GM19438 (cell line): ENCODE measurements at regions not wholly inside any gene's neighbourhood (a gene's known extent, or its start where the extent isn't known, plus 50 kb on each side); places are given as distances from the start of the nearest gene placed in this dataset.
A peak's percentile ranks its signal among the peaks of the same experiment; 100 is the strongest.
"Not testable (repeated sequence)": the region's sequence is repeated elsewhere in the genome, so short reads cannot be mapped to it uniquely, and the experiment has no call there.

ENCODE experiments used
- ATAC-seq: cut with Tn5 transposase; IDR thresholded peaks from one replicate; pipeline ENCODE4 v1.9.1; 2021; ENCODE audit warnings: low read depth; ENCODE audit not compliant: unreplicated experiment

DNA sequence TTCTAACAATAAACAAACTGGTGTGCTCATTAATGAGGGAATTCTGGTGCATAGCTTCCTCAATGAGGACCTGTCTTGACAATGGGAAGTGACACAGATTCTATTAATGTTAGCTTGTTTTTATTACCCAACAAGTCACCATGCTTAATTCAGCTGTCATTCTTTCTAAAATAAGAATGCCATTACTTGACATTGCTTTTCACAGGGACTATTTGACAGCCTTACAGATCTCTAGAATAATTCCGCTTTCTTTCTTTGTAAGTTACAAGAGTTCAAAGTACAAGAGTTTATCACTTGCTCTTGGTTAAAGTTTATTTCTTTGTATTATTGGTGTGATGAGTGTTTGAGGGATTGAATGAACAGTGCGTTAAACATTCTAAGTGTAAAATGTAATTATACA lies 127.0 kb upstream of the COL5A2 start:
- no peak for ATAC-seq

- ATAC-seq = no peak
Observed at GRCh38 chr2:189308056-189308790, 128.7 kb upstream of the COL5A2 start.

GRCh38 chr2:189309331-189309730 lies 129.8 kb upstream of the COL5A2 start:
- ATAC-seq = no peak

DNA sequence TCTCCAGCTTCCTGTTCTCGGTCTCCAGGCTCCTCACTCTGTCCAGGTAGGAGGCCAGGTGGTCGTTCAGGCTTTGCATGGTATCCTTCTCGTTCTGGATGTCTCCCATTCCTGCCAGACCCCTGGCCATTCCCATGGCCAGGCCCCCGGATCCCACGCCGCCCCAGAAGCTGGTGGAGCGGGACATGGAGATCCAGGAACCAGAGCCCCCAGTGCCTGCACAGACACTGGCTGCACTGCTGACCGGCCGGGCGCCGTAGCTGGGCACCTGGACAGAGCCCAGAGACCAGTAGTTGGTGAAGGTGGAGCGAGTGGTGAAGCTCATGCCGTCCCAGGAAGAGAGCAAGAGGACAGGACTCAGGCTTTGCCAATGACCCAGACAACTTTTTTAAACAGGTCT lies 129.1 kb upstream of the WDR75 start:
- ATAC-seq = no peak

- no peak for ATAC-seq
Observed at GRCh38 chr2:189312643-189313042, 128.6 kb upstream of the WDR75 start.

- ATAC-seq = no peak
Observed at GRCh38 chr2:189318761-189319160, 122.5 kb upstream of the WDR75 start.

GRCh38 chr2:189319424-189319823 lies 121.8 kb upstream of the WDR75 start:
- ATAC-seq = not testable (repeated sequence)

DNA sequence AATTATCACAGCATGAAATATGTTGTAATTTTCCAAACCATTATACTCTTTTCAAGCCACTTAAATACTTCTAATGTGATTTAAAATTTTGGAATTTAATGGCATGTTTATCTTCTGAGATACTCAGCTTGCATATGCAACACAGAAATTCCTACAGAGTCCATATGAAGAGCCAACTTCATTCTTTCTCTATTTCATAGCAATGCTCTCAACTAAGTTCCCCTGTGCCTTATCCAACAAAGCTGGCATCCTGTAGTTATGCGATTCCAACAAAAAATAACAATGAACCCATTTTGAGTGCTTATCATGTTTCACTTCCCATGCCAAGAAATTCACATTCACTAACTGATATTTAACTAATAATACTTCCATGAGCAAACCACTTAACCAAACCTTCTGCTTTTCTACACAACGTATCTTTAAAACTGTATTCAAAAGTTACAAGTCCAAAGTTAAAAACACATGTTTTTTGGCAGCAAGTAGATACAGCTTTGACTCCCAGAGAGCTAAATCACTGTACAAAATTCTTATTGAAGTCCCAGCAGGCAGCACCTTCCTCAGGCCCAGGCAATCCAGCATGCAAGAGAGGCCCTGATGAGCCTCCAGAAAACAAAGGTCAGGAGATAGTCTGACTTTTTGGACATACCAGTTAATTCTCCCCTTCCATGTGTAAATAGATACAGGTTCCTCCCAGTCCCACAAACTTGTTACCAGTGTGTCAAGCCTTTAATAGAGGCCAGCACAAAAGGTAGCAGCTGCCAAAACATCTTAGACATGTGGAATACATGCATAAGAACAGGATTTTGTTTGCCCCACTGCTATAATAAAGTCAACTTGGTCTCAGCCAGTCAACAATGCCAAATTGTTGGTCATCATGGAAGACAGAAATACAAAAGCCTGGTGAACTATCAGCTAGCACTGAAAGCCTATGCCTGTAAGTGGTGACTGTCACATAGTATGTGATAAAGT lies 113.1 kb upstream of the WDR75 start:
- no peak for ATAC-seq

DNA sequence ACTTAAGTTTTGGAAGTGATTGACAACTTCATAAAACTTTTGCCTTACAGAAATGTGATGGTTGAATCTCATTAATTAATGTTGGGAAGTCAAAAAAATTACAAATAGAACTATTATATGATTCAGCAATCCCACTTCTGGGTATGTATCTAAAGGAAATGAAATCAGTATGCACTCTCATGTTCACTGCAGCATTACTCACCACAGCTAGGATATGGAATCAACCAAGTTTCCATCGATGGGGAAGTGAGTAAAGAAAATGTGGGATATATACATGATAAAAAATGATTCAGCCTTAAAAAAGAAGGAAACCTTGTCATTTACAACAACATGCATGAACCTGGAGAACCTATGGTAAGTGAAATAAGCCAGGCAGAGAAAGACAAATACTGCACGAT lies 112.4 kb upstream of the WDR75 start:
- ATAC-seq = no peak

DNA sequence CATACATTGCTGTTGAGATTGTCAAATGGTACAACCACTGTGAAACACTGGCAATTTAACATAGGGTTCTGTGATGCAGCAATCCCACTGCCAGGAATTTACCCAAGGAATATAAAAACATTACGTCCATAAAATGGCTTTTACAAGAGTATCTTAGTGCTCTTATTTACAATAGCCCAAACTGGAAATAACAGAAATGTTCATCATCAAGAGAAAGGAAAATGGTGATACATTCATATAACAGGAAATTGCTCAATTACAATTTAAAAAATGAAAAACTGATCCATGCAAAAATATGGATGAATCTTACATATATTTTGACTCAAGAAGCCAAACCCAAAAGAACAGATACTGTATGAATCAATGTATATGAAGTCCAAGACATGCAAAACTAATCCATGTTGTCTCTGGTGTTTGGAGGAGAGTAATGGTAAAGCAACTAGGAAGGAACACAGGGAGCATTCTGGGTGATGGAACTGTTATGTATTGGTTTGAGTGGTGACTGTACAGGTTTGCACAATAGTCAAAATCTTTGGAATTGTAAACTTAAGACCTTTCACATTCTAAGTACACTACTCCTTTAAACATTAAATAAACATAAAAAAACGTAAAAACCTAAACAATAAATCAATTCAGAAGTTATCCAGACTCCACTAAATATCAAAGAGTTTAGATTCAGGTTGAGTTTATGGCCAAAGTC lies 104.8 kb upstream of the WDR75 start:
- ATAC-seq = no peak

GRCh38 chr2:189337656-189338055 lies 103.6 kb upstream of the WDR75 start:
- ATAC-seq = no peak

DNA sequence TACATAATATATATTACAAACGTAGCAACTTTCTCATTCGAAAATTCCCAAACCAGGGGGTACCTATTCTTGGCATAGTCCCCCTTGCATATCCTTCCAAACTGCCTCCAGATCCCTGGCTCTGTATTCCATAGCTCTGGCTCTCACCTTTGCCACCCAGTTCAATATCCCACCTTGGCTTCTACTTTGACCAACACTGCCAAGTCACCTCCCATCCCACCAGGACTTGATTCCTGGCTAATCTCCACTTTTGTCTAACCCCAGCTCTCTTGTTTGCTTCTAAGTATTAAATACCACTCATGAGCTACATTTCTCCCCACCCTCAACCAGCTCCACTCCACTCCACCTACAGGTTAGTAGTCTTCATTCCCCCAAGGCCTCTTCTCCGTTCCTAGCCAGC lies 103.2 kb upstream of the WDR75 start:
- no peak for ATAC-seq

GRCh38 chr2:189341077-189341476 lies 100.2 kb upstream of the WDR75 start:
- no peak for ATAC-seq

DNA sequence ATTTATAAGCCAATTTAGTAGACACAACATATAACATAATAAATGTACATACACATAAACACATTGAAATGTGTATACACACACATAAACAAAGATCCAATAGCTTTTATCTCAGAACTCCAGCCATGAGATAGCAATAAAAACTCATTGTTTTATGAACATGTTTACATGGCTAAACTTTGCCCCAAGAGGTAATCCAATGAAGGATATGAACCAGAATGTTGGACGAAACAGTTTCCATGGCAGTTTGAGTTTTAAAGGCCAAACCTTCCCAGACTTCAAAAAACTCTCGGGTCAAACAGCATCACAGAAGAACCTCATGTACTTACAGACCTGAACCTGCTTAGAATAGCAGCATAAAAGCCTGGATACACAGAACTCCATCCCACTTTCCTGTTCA lies 97.2 kb upstream of the WDR75 start:
- ATAC-seq = no peak

DNA sequence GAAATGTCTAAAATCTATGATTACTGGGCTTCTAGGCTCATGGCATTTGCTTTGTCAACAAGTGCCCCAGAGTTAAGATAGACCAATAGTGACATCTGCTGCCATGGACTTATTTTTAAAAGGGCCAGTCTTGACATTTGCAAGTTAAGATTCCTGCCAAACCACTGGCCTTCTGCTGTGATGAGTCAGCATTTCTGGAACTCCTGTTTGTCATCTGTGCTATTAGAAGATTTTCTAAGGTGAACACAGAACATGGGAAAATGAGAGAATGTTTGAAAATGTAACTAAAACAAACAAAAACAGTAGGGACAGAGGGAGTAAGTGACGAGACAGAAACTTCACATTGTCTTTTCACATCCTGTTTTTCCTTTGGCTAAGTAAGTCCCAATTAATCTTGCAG lies 93.7 kb upstream of the WDR75 start:
- ATAC-seq = peak; percentile 67

- ATAC-seq = no peak
Observed at GRCh38 chr2:189348369-189348768, 92.9 kb upstream of the WDR75 start.

GRCh38 chr2:189350540-189351209 lies 90.6 kb upstream of the WDR75 start:
- ATAC-seq = no peak

GRCh38 chr2:189351933-189352332 lies 89.3 kb upstream of the WDR75 start:
- not testable (repeated sequence) for ATAC-seq

DNA sequence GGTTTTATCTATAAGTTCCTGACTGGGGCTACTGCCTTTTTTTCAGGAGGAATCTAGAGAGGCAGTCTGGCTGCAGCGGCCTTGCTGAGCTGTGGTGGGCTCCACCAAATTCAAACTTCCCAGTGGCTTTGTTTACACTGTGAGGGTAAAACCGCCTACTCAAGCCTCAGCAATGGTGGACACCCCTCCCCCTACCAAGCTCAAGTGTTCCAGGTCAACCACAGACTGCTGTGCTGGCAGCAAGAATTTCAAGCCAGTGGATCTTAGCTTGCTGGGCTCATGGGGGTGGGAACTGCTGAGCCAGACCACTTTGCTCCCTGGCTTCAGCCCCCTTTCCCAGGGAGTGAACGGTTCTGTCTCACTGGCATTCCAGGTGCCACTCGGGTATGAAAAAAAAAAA lies 83.9 kb upstream of the WDR75 start:
- not testable (repeated sequence) for ATAC-seq

- ATAC-seq = no peak
Observed at GRCh38 chr2:189360861-189361260, 80.4 kb upstream of the WDR75 start.

DNA sequence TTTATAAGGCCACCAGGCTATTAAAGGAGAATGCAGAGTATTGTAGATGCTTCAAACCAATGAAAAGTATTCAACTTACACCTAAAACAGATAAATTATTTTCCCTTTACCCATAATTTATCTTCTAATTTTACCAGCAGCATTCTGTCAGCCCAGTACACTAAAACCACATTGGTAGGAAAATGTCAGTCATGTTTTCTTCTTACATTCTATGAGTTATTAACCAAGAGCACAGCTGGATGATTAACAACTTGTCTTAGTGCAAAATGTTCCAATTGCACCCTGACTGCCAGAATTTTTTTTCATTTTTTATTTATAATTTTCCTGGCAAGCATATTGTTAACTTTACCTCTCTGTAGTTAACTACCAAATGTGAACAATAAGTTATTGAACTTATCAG lies 79.0 kb upstream of the WDR75 start:
- ATAC-seq = no peak
